ENCODE measurements at regions not wholly inside any gene's neighbourhood (a gene's known extent, or its start where the extent isn't known, plus 50 kb on each side); places are given as distances from the start of the nearest gene placed in this dataset.

DNA sequence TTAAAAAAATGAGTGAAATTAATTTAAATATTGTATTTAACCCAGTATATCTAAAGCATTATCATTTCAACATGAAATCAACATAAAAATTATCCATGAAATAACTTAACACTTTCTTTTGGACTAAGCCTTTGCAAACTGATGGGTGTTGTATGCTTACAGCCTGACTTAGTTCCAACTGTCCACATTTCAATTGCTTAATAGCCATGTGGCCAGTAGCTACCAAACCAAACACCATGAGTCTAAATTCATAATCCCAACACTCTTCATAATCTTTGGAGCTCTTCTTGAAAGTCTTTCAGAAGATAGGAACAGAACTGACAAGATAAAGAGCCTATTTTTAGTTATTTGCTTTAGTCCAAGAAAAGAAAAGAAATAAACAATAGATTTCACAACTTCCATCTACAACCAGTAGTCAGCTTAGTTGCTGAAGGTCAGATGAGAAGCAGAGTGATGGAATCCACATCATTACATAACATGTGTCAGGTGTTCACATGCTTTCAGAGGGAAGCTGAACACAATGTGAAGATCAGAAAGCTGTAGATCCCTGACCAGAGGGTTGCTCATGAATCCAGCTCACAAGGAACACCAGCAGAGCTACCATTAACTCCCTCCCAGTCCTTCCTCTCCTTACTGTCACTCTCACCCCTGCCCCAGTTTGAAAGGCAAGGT lies 144.0 kb upstream of the ZNF648 start:
- TF ChIP-seq CTCF (IDR thresholded peaks at IDR 0.05) (no peak), POLR2AphosphoS5 (IDR thresholded peaks at IDR 0.05) (peak in 1 of 3 donors; percentile 50), POLR2A (IDR thresholded peaks at IDR 0.05) (no peak), EP300 (IDR thresholded peaks at IDR 0.05; ENCODE audit: low read depth) (no peak)
